Neural progenitor cell (in vitro differentiated cells): ENCODE measurements at regions not wholly inside any gene's neighbourhood (a gene's known extent, or its start where the extent isn't known, plus 50 kb on each side); places are given as distances from the start of the nearest gene placed in this dataset.
A peak's percentile ranks its signal among the peaks of the same experiment; 100 is the strongest.

Experiments
- DNase-seq: peaks from one replicate; pipeline ENCODE4 v3.0.0-alpha.2; 2016; ENCODE audit warnings: low spot score
- H2AFZ ChIP-seq: fragments of 200-600 bp; sonication (generic); replicated peaks from 2 replicates; pipeline ENCODE4 v1.6.1; 2016; ENCODE audit warnings: antibody characterized with exemption
- H3F3A ChIP-seq: fragments of 200-600 bp; sonication (generic); 2 replicates; pipeline ENCODE4 v1.6.1; 2016; ENCODE audit warnings: antibody characterized with exemption, low read depth
- H3K27ac ChIP-seq: fragments of 200-600 bp; sonication (generic); 2 replicates; pipeline ENCODE4 v1.5.1; 2016; ENCODE audit warnings: mild to moderate bottlenecking
- H3K27me3 ChIP-seq: fragments of 200-600 bp; sonication (generic); 2 replicates; pipeline ENCODE4 v1.6.1; 2016; ENCODE audit warnings: mild to moderate bottlenecking, moderate library complexity
- H3K36me3 ChIP-seq: fragments of 200-600 bp; sonication (generic); 2 replicates; pipeline ENCODE4 v1.5.1; 2016
- H3K4me1 ChIP-seq: fragments of 200-600 bp; sonication (generic); 2 replicates; pipeline ENCODE4 v1.6.1; 2016; ENCODE audit warnings: mixed run types
- H3K4me2 ChIP-seq: fragments of 200-600 bp; sonication (generic); 2 replicates; pipeline ENCODE4 v1.6.1; 2016
- H3K4me3 ChIP-seq: fragments of 200-600 bp; sonication (generic); 2 replicates; pipeline ENCODE4 v1.5.1; 2016
- H3K79me2 ChIP-seq: fragments of 200-600 bp; sonication (generic); 2 replicates; pipeline ENCODE4 v1.6.1; 2016; ENCODE audit warnings: low read depth
- H3K9ac ChIP-seq: fragments of 200-600 bp; sonication (generic); 2 replicates; pipeline ENCODE4 v1.6.1; 2016
- H3K9me3 ChIP-seq: fragments of 200-600 bp; sonication (generic); 2 replicates; pipeline ENCODE4 v1.5.1; 2016; ENCODE audit warnings: low read depth
- H4K20me1 ChIP-seq: fragments of 200-600 bp; sonication (generic); 2 replicates; pipeline ENCODE4 v1.6.1; 2016; ENCODE audit warnings: low read depth
- H3K27ac Mint-ChIP-seq: 3 replicates; pipeline ENCODE4 v1.8.0; 2021; ENCODE audit warnings: mixed read lengths
- H3K27me3 Mint-ChIP-seq: 2 replicates; pipeline ENCODE4 v1.8.0; 2022; ENCODE audit warnings: low read depth, mild to moderate bottlenecking, inconsistent platforms, moderate library complexity, mixed read lengths; ENCODE audit not compliant: insufficient read depth
- H3K36me3 Mint-ChIP-seq: 3 replicates; pipeline ENCODE4 v1.8.0; 2021; ENCODE audit warnings: mixed read lengths
- H3K4me1 Mint-ChIP-seq: 3 replicates; pipeline ENCODE4 v1.8.0; 2021; ENCODE audit warnings: mixed read lengths
- H3K4me3 Mint-ChIP-seq: 3 replicates; pipeline ENCODE4 v1.8.0; 2021; ENCODE audit warnings: mild to moderate bottlenecking, moderate library complexity, mixed read lengths
- H3K9me3 Mint-ChIP-seq: 3 replicates; pipeline ENCODE4 v1.8.0; 2020; ENCODE audit warnings: mixed read lengths
- CTCF ChIP-seq: fragments of 200-600 bp; sonication (generic); IDR thresholded peaks from 2 replicates; pipeline ENCODE4 v1.5.1; 2017; ENCODE audit warnings: antibody characterized with exemption, mild to moderate bottlenecking
- EZH2 ChIP-seq: fragments of 200-600 bp; sonication (generic); IDR thresholded peaks from 2 replicates; pipeline ENCODE4 v1.6.1; 2017; ENCODE audit warnings: antibody characterized with exemption, mild to moderate bottlenecking, moderate library complexity
- EZH2phosphoT487 ChIP-seq: fragments of 200-600 bp; sonication (generic); IDR thresholded peaks from 2 replicates; pipeline ENCODE4 v1.6.1; 2017; ENCODE audit warnings: antibody characterized with exemption

- Mint-ChIP-seq H3K4me3 (no peak overlapping the region), H3K4me1 (peaks cover 27% of the 10 kb centered on the region), H3K27me3 (peaks cover 4% of the 10 kb centered on the region), H3K36me3 (peaks cover 7% of the 10 kb centered on the region), H3K9me3 (peaks cover 16% of the 10 kb centered on the region), H3K27ac (peak overlapping the region; percentile 58)
- no peaks in the 10 kb centered on the region for H4K20me1 ChIP-seq
- H3K4me1 ChIP-seq = peaks cover under 1% of the 10 kb centered on the region
- H2AFZ ChIP-seq = no peak overlapping the region
- no peaks in the 10 kb centered on the region for H3K36me3 ChIP-seq
- no peaks in the 10 kb centered on the region for H3K9me3 ChIP-seq
- H3K27ac ChIP-seq = no peak overlapping the region
- no peaks in the 10 kb centered on the region for H3K27me3 ChIP-seq
- H3K9ac ChIP-seq = no peak overlapping the region
- DNase-seq = no peak
- TF ChIP-seq EZH2 = no peak
- no peak for TF ChIP-seq CTCF
- no peak for TF ChIP-seq EZH2phosphoT487
- no peak overlapping the region for H3K4me2 ChIP-seq
- no peaks in the 10 kb centered on the region for H3F3A ChIP-seq
- no peaks in the 10 kb centered on the region for H3K79me2 ChIP-seq
- no peak overlapping the region for H3K4me3 ChIP-seq
Observed at GRCh38 chr12:4039931-4040330, 166.7 kb upstream of the PARP11 start.

- no peaks in the 10 kb centered on the region for H3K9me3 ChIP-seq
Observed at GRCh38 chr12:4037747-4038312, 164.6 kb upstream of the PARP11 start.

GRCh38 chr12:4036671-4037271, 163.6 kb upstream of the PARP11 start:
- Histone ChIP-seq H3K4me3 (no peak overlapping the region), H3K4me2 (no peak overlapping the region), H3K36me3 (no peaks in the 10 kb centered on the region), H3F3A (peaks cover 15% of the 10 kb centered on the region), H2AFZ (no peak overlapping the region), H3K27me3 (peaks cover 7% of the 10 kb centered on the region), H3K4me1 (peaks cover 11% of the 10 kb centered on the region), H3K9me3 (no peaks in the 10 kb centered on the region), H4K20me1 (no peaks in the 10 kb centered on the region), H3K79me2 (no peaks in the 10 kb centered on the region), H3K9ac (no peak overlapping the region), H3K27ac (no peak overlapping the region)
- Mint-ChIP-seq H3K9me3 (peaks cover 3% of the 10 kb centered on the region), H3K27me3 (peaks cover 12% of the 10 kb centered on the region), H3K36me3 (peaks cover 3% of the 10 kb centered on the region), H3K27ac (peak overlapping the region; percentile 6), H3K4me3 (peak overlapping the region; percentile 58), H3K4me1 (peaks cover 46% of the 10 kb centered on the region)
- TF ChIP-seq CTCF = no peak
- no peak for TF ChIP-seq EZH2
- TF ChIP-seq EZH2phosphoT487 = no peak
- no peak for DNase-seq

More at GRCh38 chr12:4037747-4038312, 164.6 kb upstream of the PARP11 start:
- Mint-ChIP-seq H3K36me3 (peaks cover 3% of the 10 kb centered on the region), H3K4me3 (no peak overlapping the region), H3K27ac (no peak overlapping the region), H3K4me1 (peaks cover 37% of the 10 kb centered on the region), H3K27me3 (peaks cover 9% of the 10 kb centered on the region), H3K9me3 (peaks cover 3% of the 10 kb centered on the region)
- Histone ChIP-seq H3K79me2 (no peaks in the 10 kb centered on the region), H2AFZ (peak overlapping the region; percentile 46), H3K27me3 (peaks cover 7% of the 10 kb centered on the region), H4K20me1 (no peaks in the 10 kb centered on the region), H3K4me1 (peaks cover 6% of the 10 kb centered on the region), H3K36me3 (no peaks in the 10 kb centered on the region), H3K4me3 (no peak overlapping the region), H3K9ac (no peak overlapping the region), H3F3A (peaks cover 8% of the 10 kb centered on the region), H3K27ac (no peak overlapping the region), H3K4me2 (no peak overlapping the region)
- DNase-seq = peak; percentile 59
- no peak for TF ChIP-seq EZH2
- TF ChIP-seq EZH2phosphoT487 = no peak
- TF ChIP-seq CTCF = peak; percentile 79
